ENCODE measurements at regions not wholly inside any gene's neighbourhood (a gene's known extent, or its start where the extent isn't known, plus 50 kb on each side); places are given as distances from the start of the nearest gene placed in this dataset.

- no peak overlapping the region for H3K27ac ChIP-seq
- no peak overlapping the region for H3K4me3 ChIP-seq
- no peaks in the 10 kb centered on the region for H3K4me1 ChIP-seq
- H3K36me3 ChIP-seq: no peaks in the 10 kb centered on the region
- no peaks in the 10 kb centered on the region for H3K9me3 ChIP-seq
- DNase-seq (no peak), ATAC-seq (no peak)
- TF ChIP-seq POLR2A (IDR thresholded peaks at IDR 0.05) (no peak), CTCF (IDR thresholded peaks at IDR 0.05) (no peak)
- WGBS (ENCODE audit: insufficient coverage, low coverage, low lambda C conversion rate, missing lambda C conversion rate): 80% methylated on average over 1 of the region's 1 CpG
- intact Hi-C loops (cut with DNase I): no loop called here
- H3K27me3 ChIP-seq: no peaks in the 10 kb centered on the region
Observed at GRCh38 chr13:88670509-88670908, 999.3 kb downstream of the SLITRK5 start.

- H3K27ac ChIP-seq: no peak overlapping the region
- WGBS (ENCODE audit: insufficient coverage, low coverage, low lambda C conversion rate, missing lambda C conversion rate): 28% methylated on average over 2 of the region's 2 CpGs
- H3K27me3 ChIP-seq: no peaks in the 10 kb centered on the region
- no peaks in the 10 kb centered on the region for H3K9me3 ChIP-seq
- no peak overlapping the region for H3K4me3 ChIP-seq
- H3K4me1 ChIP-seq: no peaks in the 10 kb centered on the region
- TF ChIP-seq POLR2A (IDR thresholded peaks at IDR 0.05) (no peak), CTCF (IDR thresholded peaks at IDR 0.05) (no peak)
- intact Hi-C loops (cut with DNase I): no loop called here
- ATAC-seq (no peak), DNase-seq (no peak)
- H3K36me3 ChIP-seq: no peaks in the 10 kb centered on the region
Observed at GRCh38 chr13:88674841-88675240, 1003.7 kb downstream of the SLITRK5 start.

DNA sequence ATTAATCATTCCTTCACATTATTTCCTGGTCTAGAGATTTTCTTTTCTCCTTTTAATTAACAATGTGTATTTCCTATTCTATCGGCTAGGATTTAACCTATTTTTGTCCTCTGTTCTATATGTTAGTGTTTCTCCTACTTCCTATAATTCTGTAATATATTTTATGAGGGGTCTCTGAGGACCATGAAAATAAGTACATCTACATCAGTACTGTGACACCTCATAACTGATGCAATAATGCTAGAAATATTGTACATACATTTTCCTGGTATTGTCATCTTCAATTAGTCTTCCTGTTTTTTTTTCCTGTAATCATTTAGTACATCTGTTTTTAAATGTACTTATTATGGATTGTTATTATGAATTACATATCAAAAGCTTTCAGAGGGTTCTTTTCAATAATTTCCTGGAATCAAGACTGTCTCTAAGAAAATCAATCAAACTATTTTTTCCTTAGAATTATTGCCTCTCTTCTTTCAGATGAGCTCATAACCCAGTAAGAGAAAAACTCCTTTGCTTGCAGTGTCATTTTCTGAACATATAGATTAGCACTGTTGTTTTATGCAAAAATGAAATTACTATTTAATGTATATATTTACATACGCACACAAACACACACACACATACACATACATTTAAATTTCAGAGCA, 1004.3 kb downstream of the SLITRK5 start:
- H3K4me1 ChIP-seq: no peaks in the 10 kb centered on the region
- H3K27me3 ChIP-seq: no peaks in the 10 kb centered on the region
- no peaks in the 10 kb centered on the region for H3K36me3 ChIP-seq
- H3K27ac ChIP-seq: no peak overlapping the region
- intact Hi-C loops (cut with DNase I): no loop called here
- 38% methylated on average over 2 of the region's 2 CpGs for WGBS (ENCODE audit: insufficient coverage, low coverage, low lambda C conversion rate, missing lambda C conversion rate)
- TF ChIP-seq POLR2A (IDR thresholded peaks at IDR 0.05) (no peak), CTCF (IDR thresholded peaks at IDR 0.05) (no peak)
- DNase-seq (no peak), ATAC-seq (no peak)
- no peak overlapping the region for H3K4me3 ChIP-seq
- H3K9me3 ChIP-seq: no peaks in the 10 kb centered on the region

DNA sequence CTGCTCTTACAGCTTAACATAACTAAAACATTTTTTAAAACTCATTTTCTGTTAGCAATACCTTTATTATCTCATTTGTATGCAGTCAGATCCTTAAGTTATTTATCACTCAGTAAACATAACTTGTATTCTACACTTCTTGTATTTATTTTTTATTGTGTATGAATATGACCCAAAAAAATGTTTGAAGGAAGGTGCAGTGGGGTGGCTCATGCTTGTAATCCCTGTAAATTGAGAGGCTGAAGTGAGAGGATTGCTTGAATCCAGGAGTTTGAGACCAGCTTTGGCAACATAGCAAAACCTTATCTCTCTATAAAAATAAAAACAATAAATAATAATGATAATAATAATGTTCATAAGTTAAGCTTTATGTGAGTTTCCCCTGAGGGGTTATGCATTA, 1004.8 kb downstream of the SLITRK5 start:
- Histone ChIP-seq H3K36me3 (no peaks in the 10 kb centered on the region), H3K9me3 (no peaks in the 10 kb centered on the region), H3K27me3 (no peaks in the 10 kb centered on the region), H3K4me3 (no peak overlapping the region), H3K4me1 (no peaks in the 10 kb centered on the region), H3K27ac (no peak overlapping the region)
- intact Hi-C loops (cut with DNase I): no loop called here
- no peak for TF ChIP-seq POLR2A (IDR thresholded peaks at IDR 0.05)
- no peak for TF ChIP-seq CTCF (IDR thresholded peaks at IDR 0.05)
- DNase-seq: no peak
- no peak for ATAC-seq

DNA sequence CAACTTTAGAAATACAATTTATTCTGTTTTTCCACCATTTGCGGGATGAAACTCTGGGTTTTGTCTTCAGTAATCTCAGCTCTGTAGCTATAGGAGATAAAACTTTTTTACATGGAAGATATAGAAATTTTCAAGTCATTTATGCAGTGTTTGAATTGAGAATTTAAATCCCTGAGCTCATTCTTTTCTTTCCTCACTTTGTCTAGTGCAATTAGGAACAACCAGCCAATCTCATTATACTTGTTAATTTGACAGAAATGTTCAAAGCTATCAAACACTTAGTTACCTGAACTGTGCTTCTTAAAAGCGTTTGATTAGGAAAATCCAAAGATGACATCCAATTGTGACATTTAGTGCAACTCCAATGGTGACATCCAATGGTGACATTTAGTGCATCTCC, 1014.3 kb downstream of the SLITRK5 start:
- intact Hi-C loops (cut with DNase I): no loop called here
- no peaks in the 10 kb centered on the region for H3K27me3 ChIP-seq
- ATAC-seq (no peak), DNase-seq (no peak)
- H3K4me1 ChIP-seq: no peaks in the 10 kb centered on the region
- H3K9me3 ChIP-seq: no peaks in the 10 kb centered on the region
- no peaks in the 10 kb centered on the region for H3K36me3 ChIP-seq
- 54% methylated on average over 2 of the region's 2 CpGs for WGBS (ENCODE audit: insufficient coverage, low coverage, low lambda C conversion rate, missing lambda C conversion rate)
- no peak overlapping the region for H3K4me3 ChIP-seq
- TF ChIP-seq CTCF (IDR thresholded peaks at IDR 0.05) (no peak), POLR2A (IDR thresholded peaks at IDR 0.05) (no peak)
- H3K27ac ChIP-seq: no peak overlapping the region
